ENCODE measurements at regions not wholly inside any gene's neighbourhood (a gene's known extent, or its start where the extent isn't known, plus 50 kb on each side); places are given as distances from the start of the nearest gene placed in this dataset.

DNA sequence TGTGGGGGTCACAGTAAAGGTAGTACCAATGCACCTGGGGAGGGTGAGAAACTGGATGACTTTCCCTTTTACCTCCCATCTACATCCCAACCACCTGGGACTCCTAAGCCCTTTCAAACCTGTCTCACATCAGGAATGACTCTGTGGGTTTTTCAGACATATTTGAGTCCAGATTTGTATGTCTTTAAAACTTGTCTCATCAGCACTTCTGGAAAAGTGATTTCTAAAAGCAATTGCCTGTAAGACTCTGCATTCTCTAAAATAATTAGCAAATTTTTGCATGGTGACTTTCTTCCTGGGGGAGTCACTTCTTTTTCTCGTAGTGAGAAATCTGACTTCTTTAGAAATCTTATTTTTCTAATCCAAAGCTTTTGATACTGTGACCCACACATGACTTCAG is 1553.0 kb upstream of the PIK3C3 start:
- H3K36me3 ChIP-seq (ENCODE audit: control insufficient read depth, insufficient read depth, low read length): no peaks in the 10 kb centered on the region
- no peaks in the 10 kb centered on the region for H3K27me3 ChIP-seq (ENCODE audit: control insufficient read depth, insufficient read depth, low read length)
- no peak for DNase-seq (ENCODE audit: low read depth)
- TF ChIP-seq, protein P1, sequence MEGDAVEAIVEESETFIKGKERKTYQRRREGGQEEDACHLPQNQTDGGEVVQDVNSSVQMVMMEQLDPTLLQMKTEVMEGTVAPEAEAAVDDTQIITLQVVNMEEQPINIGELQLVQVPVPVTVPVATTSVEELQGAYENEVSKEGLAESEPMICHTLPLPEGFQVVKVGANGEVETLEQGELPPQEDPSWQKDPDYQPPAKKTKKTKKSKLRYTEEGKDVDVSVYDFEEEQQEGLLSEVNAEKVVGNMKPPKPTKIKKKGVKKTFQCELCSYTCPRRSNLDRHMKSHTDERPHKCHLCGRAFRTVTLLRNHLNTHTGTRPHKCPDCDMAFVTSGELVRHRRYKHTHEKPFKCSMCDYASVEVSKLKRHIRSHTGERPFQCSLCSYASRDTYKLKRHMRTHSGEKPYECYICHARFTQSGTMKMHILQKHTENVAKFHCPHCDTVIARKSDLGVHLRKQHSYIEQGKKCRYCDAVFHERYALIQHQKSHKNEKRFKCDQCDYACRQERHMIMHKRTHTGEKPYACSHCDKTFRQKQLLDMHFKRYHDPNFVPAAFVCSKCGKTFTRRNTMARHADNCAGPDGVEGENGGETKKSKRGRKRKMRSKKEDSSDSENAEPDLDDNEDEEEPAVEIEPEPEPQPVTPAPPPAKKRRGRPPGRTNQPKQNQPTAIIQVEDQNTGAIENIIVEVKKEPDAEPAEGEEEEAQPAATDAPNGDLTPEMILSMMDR (IDR thresholded peaks at IDR 0.05; ENCODE audit: insufficient read depth, low read length, poor library complexity, severe bottlenecking): no peak
- no peak overlapping the region for H3K4me3 ChIP-seq (ENCODE audit: low read depth, low read length)

DNA sequence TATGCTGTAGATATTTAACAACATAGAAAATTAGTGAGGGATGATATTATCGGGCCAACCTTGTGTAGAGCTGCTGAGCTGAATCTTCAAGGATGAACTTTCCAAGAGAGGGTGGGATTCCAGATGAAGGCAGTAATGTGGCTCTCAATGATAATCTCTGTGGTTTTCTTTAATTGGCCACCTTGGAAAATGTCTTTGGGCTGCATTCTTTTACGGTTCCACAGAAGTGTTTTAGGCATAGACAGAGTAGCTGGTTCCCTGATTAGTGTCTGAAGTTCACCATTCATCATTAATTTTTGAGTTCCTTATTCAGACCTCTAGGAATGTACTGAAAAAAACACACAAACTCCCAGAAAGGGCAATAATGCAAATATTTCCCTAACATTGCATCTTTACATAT is 1566.9 kb upstream of the PIK3C3 start:
- Histone ChIP-seq H3K4me3 (ENCODE audit: low read depth, low read length) (no peak overlapping the region), H3K27me3 (ENCODE audit: control insufficient read depth, insufficient read depth, low read length) (no peaks in the 10 kb centered on the region), H3K36me3 (ENCODE audit: control insufficient read depth, insufficient read depth, low read length) (no peaks in the 10 kb centered on the region)
- no peak for DNase-seq (ENCODE audit: low read depth)
- TF ChIP-seq, protein P1 (IDR thresholded peaks at IDR 0.05; ENCODE audit: insufficient read depth, low read length, poor library complexity, severe bottlenecking): no peak

GRCh38 chr18:40387130-40387787 is 1567.8 kb upstream of the PIK3C3 start:
- DNase-seq (ENCODE audit: low read depth): no peak
- Histone ChIP-seq H3K27me3 (ENCODE audit: control insufficient read depth, insufficient read depth, low read length) (no peaks in the 10 kb centered on the region), H3K36me3 (ENCODE audit: control insufficient read depth, insufficient read depth, low read length) (no peaks in the 10 kb centered on the region), H3K4me3 (ENCODE audit: low read depth, low read length) (no peak overlapping the region)
- TF ChIP-seq, protein P1 (IDR thresholded peaks at IDR 0.05; ENCODE audit: insufficient read depth, low read length, poor library complexity, severe bottlenecking): no peak

GRCh38 chr18:40382197-40382596 is 1572.8 kb upstream of the PIK3C3 start:
- Histone ChIP-seq H3K4me3 (ENCODE audit: low read depth, low read length) (no peak overlapping the region), H3K36me3 (ENCODE audit: control insufficient read depth, insufficient read depth, low read length) (no peaks in the 10 kb centered on the region), H3K27me3 (ENCODE audit: control insufficient read depth, insufficient read depth, low read length) (no peaks in the 10 kb centered on the region)
- TF ChIP-seq, protein P1 (IDR thresholded peaks at IDR 0.05; ENCODE audit: insufficient read depth, low read length, poor library complexity, severe bottlenecking): no peak
- DNase-seq (ENCODE audit: low read depth): no peak

DNA sequence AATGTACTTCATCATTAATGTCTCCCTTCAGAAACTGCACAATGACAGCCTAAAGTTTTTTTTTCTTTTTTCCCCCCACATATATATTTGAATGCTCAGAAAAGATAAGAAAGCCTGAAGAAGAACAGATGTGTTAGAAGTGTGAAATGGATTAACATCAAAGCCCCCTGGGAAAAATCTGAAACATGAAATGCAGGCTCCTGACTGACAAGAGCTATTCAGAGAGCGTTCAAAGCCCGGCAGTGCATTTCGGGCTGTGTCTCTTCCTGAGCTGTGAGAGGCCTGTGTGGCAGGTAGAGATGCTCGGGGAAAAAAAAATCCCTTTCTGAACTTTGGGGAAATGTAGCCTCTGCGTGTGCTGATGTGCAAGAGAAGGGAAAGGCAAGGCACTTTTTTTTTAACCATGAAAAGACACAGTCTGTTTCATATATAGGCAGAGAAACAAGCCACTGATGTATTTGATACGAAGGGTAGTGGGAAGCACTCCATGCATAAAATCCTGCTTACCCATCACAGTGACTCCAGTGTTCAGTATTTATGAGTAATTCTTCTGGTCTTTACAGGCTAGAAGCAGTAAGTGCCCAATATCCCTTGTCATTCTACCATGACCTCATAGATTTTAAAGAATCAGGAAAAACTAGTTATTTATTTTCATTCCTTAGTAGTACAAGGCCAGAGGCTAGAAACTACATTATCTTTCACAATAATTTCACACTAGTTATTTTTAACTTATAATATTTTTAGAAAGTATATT is 1574.2 kb upstream of the PIK3C3 start:
- no peaks in the 10 kb centered on the region for H3K36me3 ChIP-seq (ENCODE audit: control insufficient read depth, insufficient read depth, low read length)
- H3K4me3 ChIP-seq (ENCODE audit: low read depth, low read length): no peak overlapping the region
- TF ChIP-seq, protein P1 (IDR thresholded peaks at IDR 0.05; ENCODE audit: insufficient read depth, low read length, poor library complexity, severe bottlenecking): no peak
- DNase-seq (ENCODE audit: low read depth): peak; percentile 5
- no peaks in the 10 kb centered on the region for H3K27me3 ChIP-seq (ENCODE audit: control insufficient read depth, insufficient read depth, low read length)

All from kidney epithelial cell (primary cell).